Mucosa of descending colon (tissue), 3 donors: ENCODE measurements at regions not wholly inside any gene's neighbourhood (a gene's known extent, or its start where the extent isn't known, plus 50 kb on each side); places are given as distances from the start of the nearest gene placed in this dataset.

Experiments
- ATAC-seq: fragments of 200-7000 bp; cut with Tn5 transposase; one replicate; pipeline ENCODE4 v1.9.1; 2020; ENCODE audit warnings: mild to moderate bottlenecking, moderate library complexity
- DNase-seq, 3 donors: peaks; one replicate each; pipeline ENCODE4 v3.0.0-alpha.2; 2020
- H3K36me3 ChIP-seq: fragments of 200-600 bp; one replicate; pipeline ENCODE4 v1.8.0; 2021; ENCODE audit warnings: low read depth, mild to moderate bottlenecking
- H3K4me1 ChIP-seq: fragments of 200-600 bp; one replicate; pipeline ENCODE4 v1.8.0; 2021; ENCODE audit warnings: low read depth, mild to moderate bottlenecking
- H3K4me3 ChIP-seq: fragments of 200-600 bp; one replicate; pipeline ENCODE4 v1.8.0; 2021; ENCODE audit warnings: mild to moderate bottlenecking
- H3K9me3 ChIP-seq: fragments of 200-600 bp; one replicate; pipeline ENCODE4 v1.8.0; 2021; ENCODE audit warnings: mild to moderate bottlenecking
- CTCF ChIP-seq: fragments of 200-600 bp; IDR thresholded peaks from one replicate; pipeline ENCODE4 v1.8.0; 2022; ENCODE audit warnings: antibody characterized with exemption, mild to moderate bottlenecking
- intact Hi-C, 2 donors: fragments of 100-400 bp; cut with DNase I in 1 of 2; cut with micrococcal nuclease in 1 of 2; formaldehyde crosslinking; loops; one replicate each; pipeline versions ENCODE4 v1.11.0 to v1.11.1; 2022; cut with DNase I, micrococcal nuclease
- donor health status: DM: no; HTN: no; CAD: no; lungs with moderate emphysema.
- donor health status: DM: no; HTN: no; CAD: no.
- donor health status: DM: no; HTN: yes; CAD: no.

- Histone ChIP-seq H3K4me3 (no peak overlapping the region), H3K9me3 (no peaks in the 10 kb centered on the region), H3K4me1 (no peaks in the 10 kb centered on the region), H3K36me3 (no peaks in the 10 kb centered on the region)
- ATAC-seq = no peak
- no peak for DNase-seq
- intact Hi-C loops = no loop called here
- no peak for TF ChIP-seq CTCF
These were observed 1133.0 kb downstream of the VRK1 start for GRCh38 chr14:97930166-97930565.

- ATAC-seq (no peak), DNase-seq (no peak)
- Histone ChIP-seq H3K4me1 (no peaks in the 10 kb centered on the region), H3K9me3 (no peaks in the 10 kb centered on the region), H3K36me3 (no peaks in the 10 kb centered on the region), H3K4me3 (no peak overlapping the region)
- intact Hi-C loops = no loop called here
- TF ChIP-seq CTCF = no peak
These were observed 1134.1 kb downstream of the VRK1 start for GRCh38 chr14:97931273-97931672.

- H3K4me3 ChIP-seq = no peak overlapping the region
- no peak for TF ChIP-seq CTCF
- ATAC-seq = no peak
These were observed 1145.7 kb downstream of the VRK1 start for GRCh38 chr14:97942921-97943320.

GRCh38 chr14:97943619-97944018 lies 1146.4 kb downstream of the VRK1 start:
- no peak for ATAC-seq
- Histone ChIP-seq H3K4me3 (no peak overlapping the region), H3K4me1 (no peaks in the 10 kb centered on the region), H3K36me3 (no peaks in the 10 kb centered on the region), H3K9me3 (no peaks in the 10 kb centered on the region)
- intact Hi-C loops = no loop called here
- no peak for DNase-seq
- no peak for TF ChIP-seq CTCF

More at GRCh38 chr14:97942921-97943320, 1145.7 kb downstream of the VRK1 start:
- DNase-seq = no peak
- Histone ChIP-seq H3K36me3 (no peaks in the 10 kb centered on the region), H3K9me3 (no peaks in the 10 kb centered on the region), H3K4me1 (no peaks in the 10 kb centered on the region)
- intact Hi-C loops = no loop called here

- H3K4me1 ChIP-seq = no peaks in the 10 kb centered on the region
- H3K4me3 ChIP-seq = no peak overlapping the region
- H3K9me3 ChIP-seq = no peaks in the 10 kb centered on the region
- no peak for DNase-seq
- no peak for TF ChIP-seq CTCF
- intact Hi-C loops = no loop called here
- no peak for ATAC-seq
- H3K36me3 ChIP-seq = no peaks in the 10 kb centered on the region
These were observed 1147.2 kb downstream of the VRK1 start for GRCh38 chr14:97944380-97944779.

- Histone ChIP-seq H3K36me3 (no peaks in the 10 kb centered on the region), H3K4me3 (no peak overlapping the region), H3K9me3 (no peaks in the 10 kb centered on the region), H3K4me1 (no peaks in the 10 kb centered on the region)
- DNase-seq = no peak
- intact Hi-C loops = no loop called here
- no peak for TF ChIP-seq CTCF
- no peak for ATAC-seq
These were observed 1148.4 kb downstream of the VRK1 start for GRCh38 chr14:97945631-97946030.
